PC-3 (cell line): ENCODE measurements at regions not wholly inside any gene's neighbourhood (a gene's known extent, or its start where the extent isn't known, plus 50 kb on each side); places are given as distances from the start of the nearest gene placed in this dataset.
"Not testable (repeated sequence)": the region's sequence is repeated elsewhere in the genome, so short reads cannot be mapped to it uniquely, and the experiment has no call there.

Source experiments
- ATAC-seq: fragments of 200-7000 bp; cut with Tn5 transposase; 2 replicates; pipeline ENCODE4 v1.9.1; 2020; ENCODE audit warnings: mild to moderate bottlenecking, moderate library complexity
- BruUV-seq: library from RNA; stranded (reverse); fragments of 400-500 nt; replicated peaks from 2 replicates; lab custom pipeline; 2021; lab: Mats Ljungman, UMichigan
- CTCF ChIA-PET: fragments of 300-600 bp; sonication (Branson Sonifier 250); formaldehyde crosslinking; loops from one replicate; lab custom pipeline; 2022; ENCODE audit warnings: antibody characterized with exemption; lab: Charles Lee
- POLR2A ChIA-PET: fragments of 300-600 bp; sonication (Branson Sonifier 250); formaldehyde crosslinking; loops from one replicate; lab custom pipeline; 2022; ENCODE audit warnings: antibody characterized with exemption; ENCODE audit not compliant: unreplicated experiment; lab: Charles Lee
- DNase-seq: peaks from one replicate; pipeline ENCODE4 v3.0.0-alpha.2; 2015
- H2AFZ ChIP-seq: fragments of 300-600 bp; sonication (generic); 2 replicates; pipeline ENCODE4 v1.6.0; 2016; ENCODE audit warnings: antibody characterized with exemption, low read length
- H3F3A ChIP-seq: fragments of 300-600 bp; sonication (generic); one replicate; pipeline ENCODE4 v1.6.0; 2017; ENCODE audit warnings: antibody characterized with exemption, low read length, control low read depth, mild to moderate bottlenecking; ENCODE audit not compliant: unreplicated experiment
- H3K27ac ChIP-seq: fragments of 300-600 bp; sonication (generic); 2 replicates; pipeline ENCODE4 v1.5.1; 2016; ENCODE audit warnings: mild to moderate bottlenecking, low read length
- H3K27me3 ChIP-seq: fragments of 300-600 bp; sonication (generic); 2 replicates; pipeline ENCODE4 v1.6.1; 2016; ENCODE audit warnings: low read length, mixed read lengths
- H3K36me3 ChIP-seq: fragments of 300-600 bp; sonication (generic); 2 replicates; pipeline ENCODE4 v1.6.1; 2016; ENCODE audit warnings: low read depth, mixed run types, low read length, mixed read lengths
- H3K4me1 ChIP-seq: fragments of 300-600 bp; sonication (generic); 2 replicates; pipeline ENCODE4 v1.5.1; 2016; ENCODE audit warnings: low read length; ENCODE audit not compliant: insufficient read depth
- H3K4me2 ChIP-seq: fragments of 300-600 bp; sonication (generic); 2 replicates; pipeline ENCODE4 v1.6.0; 2016; ENCODE audit warnings: low read length
- H3K4me3 ChIP-seq: fragments of 300-600 bp; sonication (generic); 2 replicates; pipeline ENCODE4 v1.5.1; 2016; ENCODE audit warnings: mild to moderate bottlenecking, low read length, mixed read lengths
- H3K79me2 ChIP-seq: fragments of 300-600 bp; sonication (generic); 2 replicates; pipeline ENCODE4 v1.6.1; 2017; ENCODE audit warnings: low read length, mixed read lengths
- H3K9ac ChIP-seq: fragments of 300-600 bp; sonication (generic); 2 replicates; pipeline ENCODE4 v1.6.0; 2016; ENCODE audit warnings: mild to moderate bottlenecking, low read length
- H3K9me2 ChIP-seq: fragments of 300-600 bp; sonication (generic); replicated peaks from 2 replicates; pipeline ENCODE4 v1.6.1; 2016; ENCODE audit warnings: mixed run types, low read length, mixed read lengths
- H3K9me3 ChIP-seq: fragments of 300-600 bp; sonication (generic); 2 replicates; pipeline ENCODE4 v1.6.1; 2016; ENCODE audit warnings: low read length, mixed read lengths
- H4K20me1 ChIP-seq: fragments of 300-600 bp; sonication (generic); 2 replicates; pipeline ENCODE4 v1.6.1; 2016; ENCODE audit warnings: low read length, mixed read lengths
- EZH2phosphoT487 ChIP-seq: fragments of 300-600 bp; sonication (generic); IDR thresholded peaks from 2 replicates; pipeline ENCODE4 v1.6.1; 2018; ENCODE audit warnings: mild to moderate bottlenecking, antibody characterized with exemption, low read length, borderline replicate concordance
- intact Hi-C: fragments of 100-400 bp; cut with micrococcal nuclease; formaldehyde crosslinking; loops from 2 replicates; pipeline ENCODE4 v1.9.0; 2023

DNA sequence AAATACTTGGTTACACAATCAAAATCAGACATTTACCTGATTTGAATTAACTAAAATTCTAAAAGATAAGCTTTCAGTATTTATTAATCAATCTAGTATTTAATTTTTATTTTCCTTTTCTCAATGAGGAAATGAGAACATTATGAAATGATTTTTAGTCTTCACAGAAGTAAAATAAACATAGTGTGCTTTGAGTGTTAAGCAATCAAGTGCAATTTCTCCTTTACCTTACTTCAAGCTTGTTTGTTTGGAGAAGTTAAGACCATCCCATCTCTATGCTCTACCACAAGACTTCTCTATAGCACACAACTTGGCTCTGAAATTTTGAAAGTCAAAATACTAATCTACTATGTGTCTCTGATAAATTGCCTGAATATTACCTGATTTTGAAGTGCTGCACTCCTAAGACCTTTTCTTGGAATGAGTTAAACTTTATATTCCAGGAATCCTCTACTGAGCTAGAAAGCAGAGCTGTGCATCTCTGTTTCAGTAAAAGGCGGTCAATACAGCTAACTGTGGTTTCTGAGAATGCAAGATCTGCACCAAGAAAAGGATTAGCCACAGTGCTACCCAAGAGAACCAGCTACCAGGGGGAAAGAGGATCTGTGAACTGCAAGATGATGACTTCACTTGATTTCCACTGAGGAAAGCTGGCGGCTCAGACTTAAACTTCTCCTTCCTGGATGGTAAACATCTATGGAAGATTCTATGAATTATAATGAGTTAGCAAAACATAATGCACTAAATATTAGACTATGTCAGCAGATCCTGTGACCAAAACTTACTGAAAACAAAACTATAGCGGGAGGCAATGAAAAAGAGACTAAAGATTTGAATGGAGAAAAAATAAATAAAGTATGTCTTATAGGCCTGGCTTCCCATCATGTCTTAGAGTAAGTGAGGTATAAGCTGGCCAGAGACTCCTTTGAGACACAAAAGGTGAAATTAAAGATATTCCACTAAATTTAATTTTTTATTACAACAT, 358.7 kb downstream of the TUBA3C start:
- POLR2A ChIA-PET, H3K79me2 ChIP-seq, H3K27ac ChIP-seq, H4K20me1 ChIP-seq, ATAC-seq, CTCF ChIA-PET, H3F3A ChIP-seq, H3K36me3 ChIP-seq, H3K4me2 ChIP-seq, DNase-seq, H2AFZ ChIP-seq, intact Hi-C loops, H3K27me3 ChIP-seq, H3K9ac ChIP-seq, BruUV-seq, H3K9me3 ChIP-seq, H3K9me2 ChIP-seq, H3K4me3 ChIP-seq, H3K4me1 ChIP-seq: not testable (repeated sequence)

DNA sequence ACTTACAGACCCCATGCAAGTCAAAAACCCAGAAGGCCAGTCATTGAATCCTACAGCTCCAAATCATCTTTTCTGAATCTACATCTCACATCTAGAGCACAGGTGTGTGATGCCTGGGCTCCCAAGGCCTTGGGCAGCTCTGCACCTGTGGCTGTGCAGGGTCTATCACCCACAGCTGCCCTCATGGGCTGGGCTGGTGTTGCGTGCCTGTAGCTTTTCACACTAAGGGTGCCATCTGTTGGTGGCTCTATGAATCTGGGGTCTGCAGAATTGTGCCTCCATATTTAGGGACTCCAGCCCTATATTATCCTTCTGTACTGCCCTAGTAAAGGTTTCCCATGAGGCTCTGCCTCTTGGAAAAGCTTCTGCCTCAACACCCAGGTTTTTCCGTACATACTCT, 407.6 kb downstream of the TUBA3C start:
- BruUV-seq, ATAC-seq, H3K27ac ChIP-seq: not testable (repeated sequence)

DNA sequence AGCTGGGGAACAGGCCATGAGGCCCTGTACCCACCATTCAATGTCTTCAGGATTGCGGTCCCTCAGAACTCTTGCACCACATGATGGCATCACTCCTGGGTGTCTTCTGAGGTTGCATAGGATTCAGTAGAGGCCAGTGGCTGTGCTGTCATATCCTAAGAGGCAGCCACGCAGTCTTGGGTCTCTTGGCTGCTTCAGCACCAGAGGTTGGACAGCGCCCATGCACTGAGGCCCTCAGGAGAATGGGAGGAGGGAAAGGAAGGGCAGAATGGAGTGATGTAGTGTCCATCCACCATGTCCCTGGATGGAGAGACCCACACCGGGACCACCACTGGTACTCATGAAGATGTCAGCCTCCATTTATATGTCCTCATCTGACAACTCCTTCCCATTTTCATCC, 439.9 kb downstream of the TUBA3C start:
- H3K9ac ChIP-seq, BruUV-seq, H2AFZ ChIP-seq, H3K4me3 ChIP-seq, ATAC-seq, H3K27ac ChIP-seq, intact Hi-C loops, H4K20me1 ChIP-seq, H3K9me2 ChIP-seq, H3K9me3 ChIP-seq, CTCF ChIA-PET, H3K27me3 ChIP-seq, DNase-seq, H3K4me1 ChIP-seq, POLR2A ChIA-PET, H3F3A ChIP-seq, H3K4me2 ChIP-seq, H3K79me2 ChIP-seq, H3K36me3 ChIP-seq: not testable (repeated sequence)

More for the DNA sequence above, 407.6 kb downstream of the TUBA3C start:
- H3K4me3 ChIP-seq, intact Hi-C loops, DNase-seq, CTCF ChIA-PET, H4K20me1 ChIP-seq, H3K9me2 ChIP-seq, H3K9me3 ChIP-seq, H3K9ac ChIP-seq, H3K4me1 ChIP-seq, H3K36me3 ChIP-seq, H2AFZ ChIP-seq, H3K79me2 ChIP-seq, H3K27me3 ChIP-seq, H3F3A ChIP-seq, POLR2A ChIA-PET, H3K4me2 ChIP-seq: not testable (repeated sequence)

- no TSS peak for BruUV-seq
Measured at GRCh38 chr13:18739310-18739709, 442.3 kb downstream of the TUBA3C start.

DNA sequence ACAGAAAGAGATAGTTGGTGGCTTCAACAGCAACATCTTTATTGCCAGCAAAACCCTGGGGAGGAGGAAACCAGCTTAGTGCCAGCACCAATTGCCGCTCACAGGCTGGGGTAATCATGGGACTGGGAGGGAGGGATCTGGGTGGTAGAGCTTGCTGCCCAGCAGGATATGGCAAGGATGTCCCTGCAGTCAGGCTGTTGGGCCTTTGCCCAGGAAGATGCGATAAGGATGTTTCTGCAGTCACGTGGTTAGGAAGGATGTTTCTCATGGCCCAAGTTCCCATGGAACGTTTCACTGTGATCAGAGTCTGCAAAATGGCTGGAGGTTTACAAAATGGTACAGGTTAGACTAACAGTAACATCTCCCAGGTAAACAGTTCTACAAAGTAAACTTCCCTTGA, 443.5 kb downstream of the TUBA3C start:
- H3K27ac ChIP-seq, H3K9me2 ChIP-seq, DNase-seq, BruUV-seq, CTCF ChIA-PET, H3K79me2 ChIP-seq, H3K4me3 ChIP-seq, H4K20me1 ChIP-seq, H3K27me3 ChIP-seq, H3K36me3 ChIP-seq, H3F3A ChIP-seq, ATAC-seq, H3K4me2 ChIP-seq, H2AFZ ChIP-seq, H3K4me1 ChIP-seq, POLR2A ChIA-PET, intact Hi-C loops, H3K9ac ChIP-seq, H3K9me3 ChIP-seq: not testable (repeated sequence)

More at GRCh38 chr13:18739310-18739709, 442.3 kb downstream of the TUBA3C start:
- H3K27me3 ChIP-seq, result no peaks in the 10 kb centered on the region
- ChIA-PET CTCF (no interaction called here), POLR2A (no interaction called here)
- no peak overlapping the region for H3K4me2 ChIP-seq
- intact Hi-C loops, result no loop called here
- H3K9me2 ChIP-seq, result no peaks in the 10 kb centered on the region
- no peaks in the 10 kb centered on the region for H3K4me1 ChIP-seq
- H3K79me2 ChIP-seq, result no peaks in the 10 kb centered on the region
- DNase-seq, result no peak
- H3K36me3 ChIP-seq, result no peaks in the 10 kb centered on the region
- no peaks in the 10 kb centered on the region for H4K20me1 ChIP-seq
- TF ChIP-seq EZH2phosphoT487, result no peak
- ATAC-seq, result no peak
- H3K27ac ChIP-seq, result no peak overlapping the region
- no peak overlapping the region for H3K9ac ChIP-seq
- H3K4me3 ChIP-seq, result no peak overlapping the region
- no peak overlapping the region for H2AFZ ChIP-seq
- H3F3A ChIP-seq, result no peaks in the 10 kb centered on the region
- H3K9me3 ChIP-seq, result no peaks in the 10 kb centered on the region

DNA sequence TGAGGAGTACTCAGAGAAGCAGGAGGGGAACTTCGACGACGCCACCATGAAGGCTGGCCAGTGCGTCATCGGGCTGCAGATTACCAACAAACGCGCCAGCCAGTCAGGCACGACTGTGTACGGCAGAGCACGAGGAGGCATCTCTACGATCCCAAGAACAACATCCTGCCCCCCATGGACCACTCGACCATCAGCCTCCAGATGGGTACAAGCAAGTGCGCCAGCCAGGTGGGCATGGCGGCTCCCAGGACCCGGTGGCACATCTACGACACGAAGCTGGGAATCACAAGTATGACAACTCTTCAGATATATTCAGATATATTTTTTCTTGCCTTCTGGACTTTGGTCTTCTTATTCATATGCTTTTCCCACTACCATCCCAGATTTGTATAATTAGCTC, 454.5 kb downstream of the TUBA3C start:
- H3K9me3 ChIP-seq, CTCF ChIA-PET, POLR2A ChIA-PET, H3K4me3 ChIP-seq, H3K27me3 ChIP-seq, H3F3A ChIP-seq, H3K4me2 ChIP-seq, H3K27ac ChIP-seq, H3K36me3 ChIP-seq, H3K9ac ChIP-seq, BruUV-seq, H3K79me2 ChIP-seq, H3K4me1 ChIP-seq, DNase-seq, H3K9me2 ChIP-seq, H2AFZ ChIP-seq, intact Hi-C loops, ATAC-seq, H4K20me1 ChIP-seq: not testable (repeated sequence)
